GM11168 (cell line): ENCODE measurements at regions not wholly inside any gene's neighbourhood (a gene's known extent, or its start where the extent isn't known, plus 50 kb on each side); places are given as distances from the start of the nearest gene placed in this dataset.

Experiments used
- in situ Hi-C: fragments of 300-500 bp; cut with MboI; formaldehyde crosslinking; loops from one replicate; pipeline ENCODE4 v1.12.0; 2022; ENCODE audit warnings: low sequenced_read_pairs; ENCODE audit not compliant: unreplicated experiment

- in situ Hi-C loops, result no loop called here
Observed at GRCh38 chr17:73939806-73940205, 263.7 kb upstream of the RPL38 start.

DNA sequence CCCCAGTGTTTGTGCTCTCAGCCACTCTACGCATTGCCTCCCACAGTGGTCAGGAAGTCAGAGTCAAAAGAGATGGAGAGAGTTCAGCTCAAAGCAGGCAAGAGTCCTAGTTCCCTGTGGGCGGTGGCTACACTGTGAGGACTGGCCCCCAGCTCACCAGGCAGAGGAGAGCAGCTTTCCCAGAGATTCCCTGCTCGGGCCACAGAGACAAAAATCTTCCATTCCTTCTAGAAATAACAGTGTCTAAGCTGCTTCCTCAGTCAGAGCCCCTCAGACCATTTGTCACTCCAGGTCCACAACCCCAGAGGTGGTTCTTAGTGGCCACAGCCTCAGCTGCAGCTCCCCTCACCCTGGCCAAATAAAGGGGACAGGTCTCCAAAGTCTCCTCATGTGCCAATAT lies 263.0 kb upstream of the RPL38 start:
- in situ Hi-C loops, result no loop called here

DNA sequence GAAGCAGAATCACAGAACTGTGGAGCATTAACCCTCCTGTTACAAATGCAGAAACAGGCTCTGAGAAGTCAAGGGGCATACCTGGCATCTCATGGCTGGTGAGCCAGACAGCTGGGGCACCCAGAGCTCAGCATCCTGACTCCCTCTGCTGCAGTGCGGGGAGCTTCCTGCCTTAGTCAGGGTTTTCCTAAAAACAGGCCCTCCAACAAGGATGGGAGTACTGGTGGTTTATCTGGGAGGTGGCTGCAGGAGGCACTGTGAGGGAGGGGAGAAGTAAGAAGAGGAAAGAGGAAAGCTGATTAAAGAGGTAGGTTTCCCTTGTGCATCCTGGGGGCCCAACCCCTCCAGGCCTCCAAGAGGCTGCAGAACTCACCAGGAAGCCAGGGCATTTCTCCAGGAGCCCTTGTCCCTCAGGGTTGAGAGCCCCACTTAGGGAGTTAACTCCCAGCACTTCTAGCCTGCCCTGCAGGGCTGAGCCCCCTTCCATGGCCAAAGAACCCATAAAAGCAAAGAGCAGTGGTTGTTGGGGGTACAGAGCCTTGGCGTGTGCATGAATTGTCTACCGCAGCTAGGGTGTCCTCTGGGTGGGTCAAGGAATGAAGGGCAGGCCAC lies 261.5 kb upstream of the RPL38 start:
- in situ Hi-C loops, result no loop called here

GRCh38 chr17:73942703-73943415 lies 260.6 kb upstream of the RPL38 start:
- in situ Hi-C loops, result no loop called here

DNA sequence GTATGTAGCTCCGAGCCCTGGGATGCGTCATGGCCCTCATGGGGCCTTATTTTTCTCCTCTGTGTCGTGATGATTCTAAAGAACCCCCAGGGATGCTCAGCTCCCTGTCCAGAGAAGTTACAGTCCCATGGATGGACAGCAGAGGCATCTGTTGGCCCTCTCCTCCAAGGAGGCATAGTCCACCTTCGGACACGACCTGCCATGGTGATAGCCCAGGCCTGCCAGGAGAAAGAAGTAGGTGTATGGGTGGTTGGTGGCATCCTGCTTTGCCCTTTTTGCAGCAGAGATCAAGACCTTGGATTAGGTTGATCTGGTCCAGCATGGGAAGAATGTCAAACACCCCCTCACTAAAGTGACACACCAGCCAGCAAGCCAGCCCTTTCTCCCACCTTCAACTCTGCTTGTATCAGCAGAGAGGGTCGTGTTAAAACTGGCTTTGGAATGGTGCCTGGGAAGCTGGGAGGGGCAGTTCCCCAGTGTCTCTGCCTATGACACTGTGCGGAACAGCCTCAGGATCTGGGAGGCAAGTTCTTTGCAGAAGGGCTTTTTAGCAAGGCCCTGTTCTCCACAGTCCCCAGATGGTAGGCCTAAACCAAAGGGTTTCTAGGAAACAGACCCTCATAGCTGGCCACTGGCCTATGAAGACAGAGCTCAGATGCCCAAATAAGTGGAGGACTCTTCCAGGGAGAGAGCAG lies 259.9 kb upstream of the RPL38 start:
- in situ Hi-C loops, result no loop called here

- in situ Hi-C loops, result no loop called here
Observed at GRCh38 chr17:73944366-73944765, 259.1 kb upstream of the RPL38 start.

DNA sequence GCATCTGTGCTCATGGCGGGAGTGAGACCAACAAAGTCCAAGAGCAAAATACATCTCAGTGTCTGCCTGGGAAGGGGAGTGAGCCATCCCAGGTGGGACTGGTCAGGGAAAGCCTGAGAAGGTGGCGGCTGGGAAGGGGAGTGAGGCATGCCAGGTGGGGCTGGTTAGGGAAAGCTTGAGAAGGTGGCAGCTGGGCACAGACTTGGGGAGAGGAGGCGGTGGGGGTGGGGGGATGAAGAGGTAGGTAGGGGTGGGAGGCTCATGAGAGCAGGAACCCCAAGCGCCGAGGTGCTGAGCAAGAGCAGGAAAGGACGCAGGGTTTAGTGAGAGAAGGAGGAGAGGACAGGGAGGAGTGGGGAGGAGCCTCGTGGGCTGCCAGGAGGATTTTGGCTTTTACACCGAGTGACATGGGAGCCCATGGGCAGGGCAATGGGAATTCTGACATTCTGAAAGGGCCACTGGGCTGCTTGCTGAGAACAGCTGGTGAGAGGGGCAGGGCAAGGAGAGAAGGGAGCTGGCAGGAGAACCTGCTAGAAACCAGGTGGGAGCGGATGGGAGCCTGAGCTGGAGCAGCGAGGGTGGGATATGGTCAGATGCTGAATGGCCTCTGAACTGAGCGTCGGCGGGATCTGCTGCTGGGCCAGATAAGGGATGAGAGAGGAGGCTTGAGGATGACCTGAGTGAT lies 256.1 kb upstream of the RPL38 start:
- in situ Hi-C loops, result no loop called here

DNA sequence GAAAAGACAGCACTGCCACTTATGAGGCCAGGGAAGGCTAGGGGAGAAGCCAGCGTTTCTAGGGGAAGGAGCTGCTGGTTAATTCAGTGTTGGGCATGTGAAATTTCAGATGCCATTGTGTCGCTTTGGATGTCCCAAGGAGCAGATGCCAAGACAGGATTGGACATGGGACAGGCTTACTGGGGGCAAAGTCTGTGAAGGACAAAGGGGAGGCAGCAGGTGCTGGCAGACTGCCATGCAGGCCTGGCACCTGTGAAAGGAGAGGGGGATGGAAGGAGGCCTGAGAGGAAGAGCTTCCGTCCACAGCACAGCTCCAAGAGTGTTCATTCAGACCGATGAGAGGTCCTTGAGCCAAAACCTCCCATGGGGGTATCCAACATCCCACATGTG lies 255.5 kb upstream of the RPL38 start:
- in situ Hi-C loops, result no loop called here

GRCh38 chr17:73949903-73950592 lies 253.4 kb upstream of the RPL38 start:
- in situ Hi-C loops, result no loop called here

DNA sequence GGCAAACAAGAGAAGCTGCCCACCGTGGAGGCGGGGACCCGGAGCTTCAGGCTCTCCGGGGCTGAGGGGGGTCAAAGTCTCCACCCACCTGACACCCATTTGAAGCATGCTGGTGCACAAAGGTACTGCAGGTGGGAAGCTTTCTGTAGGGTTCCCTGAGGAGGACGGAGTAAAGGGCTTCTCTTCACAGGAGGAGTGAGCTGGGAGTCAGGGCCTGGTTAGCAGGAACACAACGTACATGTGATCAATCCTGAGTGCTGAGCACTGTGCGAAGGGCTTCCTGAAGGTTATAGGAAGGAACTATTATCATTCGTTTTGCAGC lies 252.9 kb upstream of the RPL38 start:
- in situ Hi-C loops, result no loop called here

GRCh38 chr17:73952082-73952479 lies 251.4 kb upstream of the RPL38 start:
- in situ Hi-C loops, result no loop called here

DNA sequence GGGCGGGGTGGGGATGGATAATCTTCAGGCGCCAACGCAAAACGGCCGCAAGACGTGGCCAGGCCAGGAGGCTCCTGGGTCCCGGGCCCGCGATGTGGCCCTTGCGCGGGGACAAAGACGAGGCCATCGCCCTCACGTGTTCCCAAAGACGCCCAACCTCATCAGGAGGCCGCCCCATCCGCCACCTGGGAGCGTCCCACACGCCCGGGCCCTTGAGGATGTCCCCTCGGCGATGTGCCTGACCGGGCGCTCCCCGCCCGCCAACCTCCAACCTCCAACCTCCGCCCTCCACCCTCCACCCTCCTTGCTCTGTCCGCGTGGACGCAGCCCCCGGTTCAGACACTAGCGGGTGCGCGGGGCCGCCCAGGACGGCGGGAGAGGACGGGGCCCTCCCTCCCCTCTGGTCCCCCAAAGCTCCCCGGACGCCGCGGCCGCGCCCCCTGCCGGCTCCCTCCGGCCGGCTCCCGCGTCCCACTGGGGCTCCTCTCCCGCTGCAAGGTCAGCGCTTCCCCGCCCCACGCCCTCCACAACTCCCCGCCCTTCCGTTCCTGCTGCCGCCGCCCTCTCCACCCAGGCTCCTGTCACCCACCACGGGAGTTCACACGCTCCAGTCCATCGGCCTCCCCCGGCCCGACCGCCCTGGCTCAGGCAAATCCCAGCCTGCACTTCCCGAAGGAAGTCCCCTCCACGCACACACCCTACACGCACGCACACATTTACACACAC lies 250.8 kb upstream of the RPL38 start:
- in situ Hi-C loops, result no loop called here

- in situ Hi-C loops, result no loop called here
Observed at GRCh38 chr17:73953206-73954033, 250.1 kb upstream of the RPL38 start.

DNA sequence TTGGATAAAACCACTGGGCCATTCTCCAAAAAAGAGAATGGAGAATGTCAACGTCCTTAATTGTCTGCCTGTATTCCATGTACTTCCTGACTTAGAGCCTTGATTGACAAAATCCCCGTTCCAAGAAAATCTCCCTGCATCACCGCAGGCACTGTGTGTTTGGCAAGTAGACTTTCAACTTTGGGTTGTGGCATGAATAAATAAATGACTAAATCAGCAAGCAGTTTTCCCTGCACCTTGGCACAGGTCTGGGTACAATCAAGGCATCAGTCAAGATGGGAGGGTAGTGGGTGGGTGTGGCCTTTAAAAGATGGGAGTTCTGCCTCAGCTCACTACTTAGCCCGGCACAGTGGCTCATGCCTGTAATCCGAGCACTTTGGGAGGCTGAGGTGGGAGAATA lies 248.5 kb upstream of the RPL38 start:
- in situ Hi-C loops, result no loop called here

GRCh38 chr17:73955616-73956015 lies 247.9 kb upstream of the RPL38 start:
- in situ Hi-C loops, result no loop called here

DNA sequence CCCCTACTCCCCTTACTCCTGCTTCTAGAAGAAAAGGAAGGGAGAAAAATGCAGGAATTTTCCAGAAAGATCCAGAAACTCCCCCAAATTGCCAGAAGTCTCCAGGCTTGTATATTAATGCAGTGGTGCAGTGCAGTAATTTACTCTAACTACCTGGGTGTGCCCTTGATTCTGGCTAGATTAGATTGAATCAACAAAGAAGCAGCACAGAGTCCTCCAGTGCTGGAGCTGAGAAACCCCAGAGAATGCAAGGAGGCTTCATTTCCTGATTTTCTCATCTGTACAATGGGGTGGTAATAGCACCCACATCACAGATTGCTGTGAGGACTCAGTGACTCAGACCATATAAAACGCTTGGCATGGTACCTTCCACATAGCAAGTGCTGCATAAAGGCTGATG lies 247.3 kb upstream of the RPL38 start:
- in situ Hi-C loops, result no loop called here

DNA sequence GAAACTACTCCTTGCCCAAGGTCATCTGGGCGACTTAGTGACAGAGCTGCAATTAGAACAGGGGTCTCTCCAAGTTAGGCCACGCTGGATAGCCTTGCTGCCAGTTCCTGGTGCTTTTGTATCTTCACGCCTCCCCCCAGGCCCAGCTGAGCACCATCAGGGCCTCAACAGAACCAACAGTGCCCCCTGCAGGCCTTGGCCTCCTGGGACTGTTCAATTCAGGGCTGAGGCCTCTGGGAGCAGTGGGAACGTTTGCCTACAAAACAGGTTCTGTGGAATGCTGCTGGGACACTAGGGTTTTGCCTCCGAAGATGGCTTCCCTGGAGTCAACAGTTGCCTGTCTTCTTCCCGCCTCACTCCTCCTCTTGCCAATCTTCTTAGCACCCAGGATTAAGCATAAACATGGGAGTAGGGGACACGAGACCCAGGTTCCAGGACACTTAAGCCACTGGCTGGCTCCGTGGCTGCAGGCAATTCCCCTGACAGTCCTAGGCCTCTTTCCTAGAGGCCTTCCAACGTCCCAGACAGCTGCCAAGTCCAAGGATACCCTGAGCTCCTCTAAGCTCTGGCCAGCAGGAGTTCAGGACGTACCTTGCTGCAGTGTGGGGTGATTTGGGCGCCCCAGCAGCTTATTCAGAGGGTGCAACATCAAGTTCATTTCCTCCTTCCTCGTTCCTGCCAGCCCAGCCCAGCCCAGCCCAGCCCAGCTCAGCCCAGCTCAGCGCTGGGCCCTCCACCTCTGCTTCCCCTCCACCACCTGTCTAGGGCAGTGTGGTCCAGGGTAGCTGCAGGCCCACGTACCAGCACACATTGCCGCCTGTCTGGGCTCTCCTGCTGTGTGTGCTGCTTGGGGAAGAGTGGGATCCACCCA lies 246.6 kb upstream of the RPL38 start:
- in situ Hi-C loops, result no loop called here

DNA sequence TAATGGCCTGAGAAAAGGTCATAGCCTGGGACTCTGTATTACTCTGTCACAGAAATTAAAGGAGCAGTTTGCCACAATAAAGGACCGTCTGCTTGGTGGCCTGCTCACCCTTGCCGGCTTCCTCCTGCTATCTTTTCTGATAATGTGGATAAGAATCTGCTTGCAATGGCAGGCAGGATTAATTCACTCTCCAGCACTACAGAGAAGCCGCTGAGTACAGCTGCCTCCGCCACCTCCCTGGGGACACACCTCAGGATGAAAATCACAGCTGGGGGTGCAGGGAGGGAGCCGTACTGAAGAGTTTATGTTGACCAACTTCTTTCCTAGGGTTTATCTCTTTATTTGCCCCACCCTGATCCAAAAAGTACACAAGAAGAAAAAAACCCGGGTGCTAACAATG lies 245.9 kb upstream of the RPL38 start:
- in situ Hi-C loops, result no loop called here
